HL-60 (cell line): ENCODE measurements at regions not wholly inside any gene's neighbourhood (a gene's known extent, or its start where the extent isn't known, plus 50 kb on each side); places are given as distances from the start of the nearest gene placed in this dataset.
"Not testable (repeated sequence)": the region's sequence is repeated elsewhere in the genome, so short reads cannot be mapped to it uniquely, and the experiment has no call there.

ENCODE experiments used
- CTCF ChIP-seq: IDR thresholded peaks from one replicate; pipeline ENCODE4 v1.5.1; 2011; ENCODE audit warnings: low read length, control low read depth, inconsistent platforms; ENCODE audit not compliant: insufficient read depth
- GABPA ChIP-seq: IDR thresholded peaks from 2 replicates; pipeline ENCODE4 v1.6.1; 2012; ENCODE audit warnings: low read depth
- TF ChIP-seq, protein P1 (sequence below): IDR thresholded peaks from 2 replicates; pipeline ENCODE4 v1.6.1; 2012; ENCODE audit warnings: low read depth; ENCODE audit not compliant: insufficient replicate concordance

DNA sequence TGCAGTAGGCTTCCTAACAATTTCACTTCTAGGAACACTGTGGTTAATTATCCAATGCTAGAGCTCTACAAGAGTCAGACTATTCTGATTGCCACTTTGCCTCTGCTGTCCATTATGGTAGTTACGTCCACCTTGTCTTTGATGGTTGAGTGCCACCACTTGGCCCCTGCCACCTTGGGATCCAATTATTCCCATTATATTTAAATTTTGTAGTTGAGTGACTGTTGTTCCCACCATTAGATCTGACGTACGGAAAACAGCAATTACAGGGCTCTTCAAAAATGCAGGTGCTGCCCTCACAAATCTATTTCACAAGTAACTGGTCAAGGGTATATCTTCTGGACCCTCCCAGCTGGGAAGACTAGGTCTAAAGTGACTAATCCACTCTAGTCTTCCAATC is 432.3 kb upstream of the ID4 start:
- TF ChIP-seq CTCF, GABPA: not testable (repeated sequence)
- TF ChIP-seq, protein P1, sequence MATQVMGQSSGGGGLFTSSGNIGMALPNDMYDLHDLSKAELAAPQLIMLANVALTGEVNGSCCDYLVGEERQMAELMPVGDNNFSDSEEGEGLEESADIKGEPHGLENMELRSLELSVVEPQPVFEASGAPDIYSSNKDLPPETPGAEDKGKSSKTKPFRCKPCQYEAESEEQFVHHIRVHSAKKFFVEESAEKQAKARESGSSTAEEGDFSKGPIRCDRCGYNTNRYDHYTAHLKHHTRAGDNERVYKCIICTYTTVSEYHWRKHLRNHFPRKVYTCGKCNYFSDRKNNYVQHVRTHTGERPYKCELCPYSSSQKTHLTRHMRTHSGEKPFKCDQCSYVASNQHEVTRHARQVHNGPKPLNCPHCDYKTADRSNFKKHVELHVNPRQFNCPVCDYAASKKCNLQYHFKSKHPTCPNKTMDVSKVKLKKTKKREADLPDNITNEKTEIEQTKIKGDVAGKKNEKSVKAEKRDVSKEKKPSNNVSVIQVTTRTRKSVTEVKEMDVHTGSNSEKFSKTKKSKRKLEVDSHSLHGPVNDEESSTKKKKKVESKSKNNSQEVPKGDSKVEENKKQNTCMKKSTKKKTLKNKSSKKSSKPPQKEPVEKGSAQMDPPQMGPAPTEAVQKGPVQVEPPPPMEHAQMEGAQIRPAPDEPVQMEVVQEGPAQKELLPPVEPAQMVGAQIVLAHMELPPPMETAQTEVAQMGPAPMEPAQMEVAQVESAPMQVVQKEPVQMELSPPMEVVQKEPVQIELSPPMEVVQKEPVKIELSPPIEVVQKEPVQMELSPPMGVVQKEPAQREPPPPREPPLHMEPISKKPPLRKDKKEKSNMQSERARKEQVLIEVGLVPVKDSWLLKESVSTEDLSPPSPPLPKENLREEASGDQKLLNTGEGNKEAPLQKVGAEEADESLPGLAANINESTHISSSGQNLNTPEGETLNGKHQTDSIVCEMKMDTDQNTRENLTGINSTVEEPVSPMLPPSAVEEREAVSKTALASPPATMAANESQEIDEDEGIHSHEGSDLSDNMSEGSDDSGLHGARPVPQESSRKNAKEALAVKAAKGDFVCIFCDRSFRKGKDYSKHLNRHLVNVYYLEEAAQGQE = not testable (repeated sequence)
